ENCODE measurements at regions not wholly inside any gene's neighbourhood (a gene's known extent, or its start where the extent isn't known, plus 50 kb on each side); places are given as distances from the start of the nearest gene placed in this dataset.

DNA sequence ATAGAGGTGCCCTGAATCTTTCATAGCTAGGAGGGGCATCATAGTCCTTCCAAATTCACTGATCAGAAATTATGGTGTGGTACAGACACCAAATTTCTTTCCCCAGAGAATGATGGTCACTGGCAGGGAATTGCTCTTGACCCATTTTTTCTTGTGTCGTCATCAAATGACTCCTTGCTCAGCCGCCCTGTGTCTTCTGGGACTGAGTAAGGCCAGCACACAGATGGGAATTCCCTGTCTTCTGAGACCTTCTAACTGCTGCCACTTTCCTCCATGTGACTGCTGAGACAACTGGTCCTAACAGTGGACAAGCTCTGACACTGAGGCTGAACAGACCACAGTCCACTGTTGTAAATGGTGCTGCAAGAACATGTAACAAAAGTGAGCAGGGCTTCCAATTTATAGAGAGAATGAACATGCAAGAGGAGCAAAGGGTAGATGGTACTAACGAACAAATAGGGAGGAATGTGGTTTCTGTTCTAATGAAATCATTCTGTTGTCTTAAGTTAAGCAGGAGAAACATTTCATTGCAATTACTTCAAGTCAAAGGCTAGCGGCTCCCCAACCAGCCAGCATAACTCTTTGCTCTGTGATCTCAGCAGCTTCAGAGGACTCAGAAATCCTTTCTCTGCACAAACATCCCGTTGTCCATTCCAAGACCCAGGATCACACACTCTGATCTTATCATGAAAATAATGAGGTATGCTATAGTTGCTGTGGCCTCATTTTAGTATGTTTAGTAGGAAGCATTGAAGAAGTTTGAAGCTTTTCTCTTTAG, 235.9 kb upstream of the PRSS1 start:
- TF ChIP-seq POLR2A (IDR thresholded peaks at IDR 0.05), result no peak
- TF ChIP-seq POLR2AphosphoS5 (IDR thresholded peaks at IDR 0.05), result no peak
- TF ChIP-seq, protein P1, sequence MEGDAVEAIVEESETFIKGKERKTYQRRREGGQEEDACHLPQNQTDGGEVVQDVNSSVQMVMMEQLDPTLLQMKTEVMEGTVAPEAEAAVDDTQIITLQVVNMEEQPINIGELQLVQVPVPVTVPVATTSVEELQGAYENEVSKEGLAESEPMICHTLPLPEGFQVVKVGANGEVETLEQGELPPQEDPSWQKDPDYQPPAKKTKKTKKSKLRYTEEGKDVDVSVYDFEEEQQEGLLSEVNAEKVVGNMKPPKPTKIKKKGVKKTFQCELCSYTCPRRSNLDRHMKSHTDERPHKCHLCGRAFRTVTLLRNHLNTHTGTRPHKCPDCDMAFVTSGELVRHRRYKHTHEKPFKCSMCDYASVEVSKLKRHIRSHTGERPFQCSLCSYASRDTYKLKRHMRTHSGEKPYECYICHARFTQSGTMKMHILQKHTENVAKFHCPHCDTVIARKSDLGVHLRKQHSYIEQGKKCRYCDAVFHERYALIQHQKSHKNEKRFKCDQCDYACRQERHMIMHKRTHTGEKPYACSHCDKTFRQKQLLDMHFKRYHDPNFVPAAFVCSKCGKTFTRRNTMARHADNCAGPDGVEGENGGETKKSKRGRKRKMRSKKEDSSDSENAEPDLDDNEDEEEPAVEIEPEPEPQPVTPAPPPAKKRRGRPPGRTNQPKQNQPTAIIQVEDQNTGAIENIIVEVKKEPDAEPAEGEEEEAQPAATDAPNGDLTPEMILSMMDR (IDR thresholded peaks at IDR 0.05), result no peak

Measured in breast epithelium (tissue), 3 donors.